ENCODE measurements at regions not wholly inside any gene's neighbourhood (a gene's known extent, or its start where the extent isn't known, plus 50 kb on each side); places are given as distances from the start of the nearest gene placed in this dataset.

- TF ChIP-seq CTCF (IDR thresholded peaks at IDR 0.05) (no peak), POLR2AphosphoS5 (IDR thresholded peaks at IDR 0.05) (no peak), POLR2A (IDR thresholded peaks at IDR 0.05) (no peak)
These were observed 143.2 kb upstream of the DMRT1 start for GRCh38 chr9:698276-698675.

Data from prostate gland (tissue), 2 donors.